ENCODE measurements at regions not wholly inside any gene's neighbourhood (a gene's known extent, or its start where the extent isn't known, plus 50 kb on each side); places are given as distances from the start of the nearest gene placed in this dataset.

- no peak overlapping the region for H3K4me3 Mint-ChIP-seq
- Histone ChIP-seq H3K27me3 (ENCODE audit: control insufficient read depth in 2 of 2, insufficient read depth in 2 of 2, low read length in 2 of 2) (no peaks in the 10 kb centered on the region), H3K36me3 (ENCODE audit: control insufficient read depth in 2 of 3, insufficient read depth in 3 of 3, low read length in 3 of 3) (no peaks in the 10 kb centered on the region), H3K27ac (ENCODE audit: low read depth, low read length) (no peak overlapping the region), H3K4me3 (ENCODE audit: low read length) (no peak overlapping the region), H3K4me1 (ENCODE audit: control insufficient read depth in 2 of 2, insufficient read depth in 2 of 2, low read length in 2 of 2) (no peaks in the 10 kb centered on the region), H3K9me3 (ENCODE audit: control insufficient read depth in 2 of 3, low read length in 3 of 3) (no peaks in the 10 kb centered on the region)
- DNase-seq (no peak), ATAC-seq (no peak)
- CTCF ChIA-PET: no interaction called here
- H3K36me3 Mint-ChIP-seq: no peaks in the 10 kb centered on the region
- peaks cover 0 to 5% (median 0%) of the 10 kb centered on the region in 7 donors for H3K4me1 Mint-ChIP-seq
- POLR2A ChIA-PET: no interaction called here
- H3K27ac Mint-ChIP-seq: no peak overlapping the region
- peaks cover 0 to 23% (median 11%) of the 10 kb centered on the region in 11 donors for H3K9me3 Mint-ChIP-seq
- intact Hi-C loops (cut with micrococcal nuclease): no loop called here
- no peaks in the 10 kb centered on the region for H3K27me3 Mint-ChIP-seq
Observed at GRCh38 chr16:65415460-65415859, 293.6 kb upstream of the CDH11 start.

- H3K9me3 Mint-ChIP-seq: peaks cover 0 to 23% (median 8%) of the 10 kb centered on the region in 11 donors
- H3K27me3 Mint-ChIP-seq: no peaks in the 10 kb centered on the region
- POLR2A ChIA-PET: no interaction called here
- no peak for ATAC-seq
- no peaks in the 10 kb centered on the region for H3K36me3 ChIP-seq (ENCODE audit: control insufficient read depth in 2 of 3, insufficient read depth in 3 of 3, low read length in 3 of 3)
- peaks cover 0 to 5% (median 0%) of the 10 kb centered on the region in 7 donors for H3K4me1 Mint-ChIP-seq
- no peaks in the 10 kb centered on the region for H3K36me3 Mint-ChIP-seq
- intact Hi-C loops (cut with micrococcal nuclease): no loop called here
- H3K27ac Mint-ChIP-seq: no peak overlapping the region
- no peaks in the 10 kb centered on the region for H3K27me3 ChIP-seq (ENCODE audit: control insufficient read depth in 2 of 2, insufficient read depth in 2 of 2, low read length in 2 of 2)
- H3K4me3 Mint-ChIP-seq: no peak overlapping the region
- no peaks in the 10 kb centered on the region for H3K9me3 ChIP-seq (ENCODE audit: control insufficient read depth in 2 of 3, low read length in 3 of 3)
- DNase-seq: no peak
- no peaks in the 10 kb centered on the region for H3K4me1 ChIP-seq (ENCODE audit: control insufficient read depth in 2 of 2, insufficient read depth in 2 of 2, low read length in 2 of 2)
- H3K4me3 ChIP-seq (ENCODE audit: low read length): no peak overlapping the region
- no peak overlapping the region for H3K27ac ChIP-seq (ENCODE audit: low read depth, low read length)
- CTCF ChIA-PET: no interaction called here
Observed at GRCh38 chr16:65414284-65414984, 292.6 kb upstream of the CDH11 start.

GRCh38 chr16:65413861-65414260 lies 292.0 kb upstream of the CDH11 start:
- Histone ChIP-seq H3K27me3 (ENCODE audit: control insufficient read depth in 2 of 2, insufficient read depth in 2 of 2, low read length in 2 of 2) (no peaks in the 10 kb centered on the region), H3K27ac (ENCODE audit: low read depth, low read length) (no peak overlapping the region), H3K4me1 (ENCODE audit: control insufficient read depth in 2 of 2, insufficient read depth in 2 of 2, low read length in 2 of 2) (no peaks in the 10 kb centered on the region), H3K36me3 (ENCODE audit: control insufficient read depth in 2 of 3, insufficient read depth in 3 of 3, low read length in 3 of 3) (no peaks in the 10 kb centered on the region), H3K4me3 (ENCODE audit: low read length) (no peak overlapping the region), H3K9me3 (ENCODE audit: control insufficient read depth in 2 of 3, low read length in 3 of 3) (no peaks in the 10 kb centered on the region)
- H3K27me3 Mint-ChIP-seq: no peaks in the 10 kb centered on the region
- H3K4me1 Mint-ChIP-seq: peaks cover 0 to 5% (median 0%) of the 10 kb centered on the region in 7 donors
- ChIA-PET CTCF (no interaction called here), POLR2A (no interaction called here)
- no peak for ATAC-seq
- H3K4me3 Mint-ChIP-seq: no peak overlapping the region
- DNase-seq: no peak
- intact Hi-C loops (cut with micrococcal nuclease): no loop called here
- H3K9me3 Mint-ChIP-seq: peaks cover 0 to 17% (median 5%) of the 10 kb centered on the region in 11 donors
- no peak overlapping the region for H3K27ac Mint-ChIP-seq
- H3K36me3 Mint-ChIP-seq: no peaks in the 10 kb centered on the region

- no peaks in the 10 kb centered on the region for H3K27me3 Mint-ChIP-seq
- no peaks in the 10 kb centered on the region for H3K36me3 Mint-ChIP-seq
- CTCF ChIA-PET: no interaction called here
- peaks cover 0 to 5% (median 0%) of the 10 kb centered on the region in 7 donors for H3K4me1 Mint-ChIP-seq
- H3K9me3 Mint-ChIP-seq: peaks cover 0 to 17% (median 4%) of the 10 kb centered on the region in 11 donors
- Histone ChIP-seq H3K4me3 (ENCODE audit: low read length) (no peak overlapping the region), H3K4me1 (ENCODE audit: control insufficient read depth in 2 of 2, insufficient read depth in 2 of 2, low read length in 2 of 2) (no peaks in the 10 kb centered on the region), H3K9me3 (ENCODE audit: control insufficient read depth in 2 of 3, low read length in 3 of 3) (no peaks in the 10 kb centered on the region), H3K36me3 (ENCODE audit: control insufficient read depth in 2 of 3, insufficient read depth in 3 of 3, low read length in 3 of 3) (no peaks in the 10 kb centered on the region), H3K27ac (ENCODE audit: low read depth, low read length) (no peak overlapping the region), H3K27me3 (ENCODE audit: control insufficient read depth in 2 of 2, insufficient read depth in 2 of 2, low read length in 2 of 2) (no peaks in the 10 kb centered on the region)
- H3K27ac Mint-ChIP-seq: no peak overlapping the region
- DNase-seq: no peak
- intact Hi-C loops (cut with micrococcal nuclease): no loop called here
- H3K4me3 Mint-ChIP-seq: no peak overlapping the region
- no peak for ATAC-seq
- POLR2A ChIA-PET: no interaction called here
Observed at GRCh38 chr16:65410801-65411200, 288.9 kb upstream of the CDH11 start.

- Histone ChIP-seq H3K4me1 (ENCODE audit: control insufficient read depth in 2 of 2, insufficient read depth in 2 of 2, low read length in 2 of 2) (no peaks in the 10 kb centered on the region), H3K27ac (ENCODE audit: low read depth, low read length) (no peak overlapping the region), H3K9me3 (ENCODE audit: control insufficient read depth in 2 of 3, low read length in 3 of 3) (no peaks in the 10 kb centered on the region), H3K36me3 (ENCODE audit: control insufficient read depth in 2 of 3, insufficient read depth in 3 of 3, low read length in 3 of 3) (no peaks in the 10 kb centered on the region), H3K27me3 (ENCODE audit: control insufficient read depth in 2 of 2, insufficient read depth in 2 of 2, low read length in 2 of 2) (no peaks in the 10 kb centered on the region), H3K4me3 (ENCODE audit: low read length) (no peak overlapping the region)
- ChIA-PET CTCF (no interaction called here), POLR2A (no interaction called here)
- H3K4me3 Mint-ChIP-seq: no peak overlapping the region
- H3K27me3 Mint-ChIP-seq: no peaks in the 10 kb centered on the region
- peaks cover 0 to 13% (median 4%) of the 10 kb centered on the region in 11 donors for H3K9me3 Mint-ChIP-seq
- intact Hi-C loops (cut with micrococcal nuclease): no loop called here
- H3K27ac Mint-ChIP-seq: no peak overlapping the region
- peaks cover 0 to 5% (median 0%) of the 10 kb centered on the region in 7 donors for H3K4me1 Mint-ChIP-seq
- H3K36me3 Mint-ChIP-seq: no peaks in the 10 kb centered on the region
- no peak for DNase-seq
- ATAC-seq: no peak
Observed at GRCh38 chr16:65409510-65409909, 287.6 kb upstream of the CDH11 start.

GRCh38 chr16:65406933-65407332 lies 285.1 kb upstream of the CDH11 start:
- H3K4me1 ChIP-seq (ENCODE audit: control insufficient read depth in 2 of 2, insufficient read depth in 2 of 2, low read length in 2 of 2): no peaks in the 10 kb centered on the region
- Mint-ChIP-seq H3K27ac (no peak overlapping the region), H3K4me1 (no peaks in the 10 kb centered on the region), H3K36me3 (no peaks in the 10 kb centered on the region), H3K9me3 (peaks cover 0 to 19% (median 6%) of the 10 kb centered on the region in 11 donors), H3K4me3 (no peak overlapping the region), H3K27me3 (no peaks in the 10 kb centered on the region)
- intact Hi-C loops (cut with micrococcal nuclease): no loop called here
- ChIA-PET POLR2A (no interaction called here), CTCF (no interaction called here)
- H3K27me3 ChIP-seq (ENCODE audit: control insufficient read depth in 2 of 2, insufficient read depth in 2 of 2, low read length in 2 of 2): no peaks in the 10 kb centered on the region
- no peak overlapping the region for H3K4me3 ChIP-seq (ENCODE audit: low read length)
- H3K9me3 ChIP-seq (ENCODE audit: control insufficient read depth in 2 of 3, low read length in 3 of 3): no peaks in the 10 kb centered on the region
- DNase-seq (no peak), ATAC-seq (no peak)
- no peak overlapping the region for H3K27ac ChIP-seq (ENCODE audit: low read depth, low read length)
- no peaks in the 10 kb centered on the region for H3K36me3 ChIP-seq (ENCODE audit: control insufficient read depth in 2 of 3, insufficient read depth in 3 of 3, low read length in 3 of 3)

GRCh38 chr16:65406116-65406515 lies 284.3 kb upstream of the CDH11 start:
- no peaks in the 10 kb centered on the region for H3K36me3 Mint-ChIP-seq
- Histone ChIP-seq H3K36me3 (ENCODE audit: control insufficient read depth in 2 of 3, insufficient read depth in 3 of 3, low read length in 3 of 3) (no peaks in the 10 kb centered on the region), H3K9me3 (ENCODE audit: control insufficient read depth in 2 of 3, low read length in 3 of 3) (no peaks in the 10 kb centered on the region), H3K4me3 (ENCODE audit: low read length) (no peak overlapping the region), H3K4me1 (ENCODE audit: control insufficient read depth in 2 of 2, insufficient read depth in 2 of 2, low read length in 2 of 2) (no peaks in the 10 kb centered on the region), H3K27me3 (ENCODE audit: control insufficient read depth in 2 of 2, insufficient read depth in 2 of 2, low read length in 2 of 2) (no peaks in the 10 kb centered on the region), H3K27ac (ENCODE audit: low read depth, low read length) (no peak overlapping the region)
- H3K4me1 Mint-ChIP-seq: no peaks in the 10 kb centered on the region
- H3K27ac Mint-ChIP-seq: no peak overlapping the region
- no peaks in the 10 kb centered on the region for H3K27me3 Mint-ChIP-seq
- H3K9me3 Mint-ChIP-seq: peaks cover 0 to 15% (median 2%) of the 10 kb centered on the region in 11 donors
- no peak for ATAC-seq
- no peak for DNase-seq
- ChIA-PET POLR2A (no interaction called here), CTCF (no interaction called here)
- H3K4me3 Mint-ChIP-seq: no peak overlapping the region
- intact Hi-C loops (cut with micrococcal nuclease): no loop called here

Data from naive thymus-derived CD4-positive, alpha-beta T cell (primary cell).